ENCODE measurements at regions not wholly inside any gene's neighbourhood (a gene's known extent, or its start where the extent isn't known, plus 50 kb on each side); places are given as distances from the start of the nearest gene placed in this dataset.
"Not testable (repeated sequence)": the region's sequence is repeated elsewhere in the genome, so short reads cannot be mapped to it uniquely, and the experiment has no call there.

DNA sequence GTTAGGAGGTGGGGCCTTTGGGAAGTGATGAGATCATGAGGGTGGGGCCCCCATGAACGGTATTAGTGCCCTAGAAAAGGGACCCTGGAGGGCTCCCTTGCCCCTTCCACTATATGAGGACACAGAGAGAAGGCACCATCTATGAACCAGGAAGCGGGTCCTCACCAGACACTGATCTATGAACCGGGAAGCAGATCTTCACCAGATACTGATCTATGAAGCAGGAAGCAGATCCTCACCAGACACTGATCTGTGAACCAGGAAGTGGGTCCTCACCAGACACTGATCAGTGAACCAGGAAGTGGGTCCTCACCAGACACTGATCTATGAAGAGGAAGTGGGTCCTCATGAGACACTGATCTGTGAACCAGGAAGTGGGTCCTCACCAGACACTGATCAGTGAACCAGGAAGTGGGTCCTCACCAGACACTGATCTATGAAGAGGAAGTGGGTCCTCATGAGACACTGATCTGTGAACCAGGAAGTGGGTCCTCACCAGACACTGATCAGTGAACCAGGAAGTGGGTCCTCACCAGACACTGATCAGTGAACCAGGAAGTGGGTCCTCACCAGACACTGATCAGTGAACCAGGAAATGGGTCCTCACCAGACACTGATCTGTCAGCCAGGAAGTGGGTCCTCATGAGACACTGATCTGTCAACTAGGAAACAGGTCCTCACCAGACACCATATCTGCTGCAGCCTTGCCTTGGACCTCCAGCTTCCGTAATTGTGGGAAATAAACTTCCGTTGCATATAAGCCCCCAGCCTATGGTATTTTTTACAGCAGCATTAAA is 316.1 kb downstream of the BRD1 start:
- TF ChIP-seq, protein P1, sequence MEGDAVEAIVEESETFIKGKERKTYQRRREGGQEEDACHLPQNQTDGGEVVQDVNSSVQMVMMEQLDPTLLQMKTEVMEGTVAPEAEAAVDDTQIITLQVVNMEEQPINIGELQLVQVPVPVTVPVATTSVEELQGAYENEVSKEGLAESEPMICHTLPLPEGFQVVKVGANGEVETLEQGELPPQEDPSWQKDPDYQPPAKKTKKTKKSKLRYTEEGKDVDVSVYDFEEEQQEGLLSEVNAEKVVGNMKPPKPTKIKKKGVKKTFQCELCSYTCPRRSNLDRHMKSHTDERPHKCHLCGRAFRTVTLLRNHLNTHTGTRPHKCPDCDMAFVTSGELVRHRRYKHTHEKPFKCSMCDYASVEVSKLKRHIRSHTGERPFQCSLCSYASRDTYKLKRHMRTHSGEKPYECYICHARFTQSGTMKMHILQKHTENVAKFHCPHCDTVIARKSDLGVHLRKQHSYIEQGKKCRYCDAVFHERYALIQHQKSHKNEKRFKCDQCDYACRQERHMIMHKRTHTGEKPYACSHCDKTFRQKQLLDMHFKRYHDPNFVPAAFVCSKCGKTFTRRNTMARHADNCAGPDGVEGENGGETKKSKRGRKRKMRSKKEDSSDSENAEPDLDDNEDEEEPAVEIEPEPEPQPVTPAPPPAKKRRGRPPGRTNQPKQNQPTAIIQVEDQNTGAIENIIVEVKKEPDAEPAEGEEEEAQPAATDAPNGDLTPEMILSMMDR (CRISPR knock-in tag; IDR thresholded peaks at IDR 0.05), result not testable (repeated sequence)
- TF ChIP-seq PCBP1 (IDR thresholded peaks at IDR 0.05; ENCODE audit: borderline replicate concordance, low read depth, low read length); SMARCC2 (IDR thresholded peaks at IDR 0.05); POLR2AphosphoS5 (IDR thresholded peaks at IDR 0.05; ENCODE audit: low read depth, low read length); KLF16 (CRISPR knock-in tag; IDR thresholded peaks at IDR 0.05); THAP11 (CRISPR knock-in tag; IDR thresholded peaks at IDR 0.05); ZBTB3 (CRISPR knock-in tag; IDR thresholded peaks at IDR 0.05; ENCODE audit: borderline replicate concordance, low read depth); RAD21 (CRISPR knock-in tag; IDR thresholded peaks at IDR 0.05); TGIF2 (CRISPR knock-in tag; IDR thresholded peaks at IDR 0.05); RXRA (CRISPR knock-in tag; IDR thresholded peaks at IDR 0.05): not testable (repeated sequence)
- TF ChIP-seq, protein P2, sequence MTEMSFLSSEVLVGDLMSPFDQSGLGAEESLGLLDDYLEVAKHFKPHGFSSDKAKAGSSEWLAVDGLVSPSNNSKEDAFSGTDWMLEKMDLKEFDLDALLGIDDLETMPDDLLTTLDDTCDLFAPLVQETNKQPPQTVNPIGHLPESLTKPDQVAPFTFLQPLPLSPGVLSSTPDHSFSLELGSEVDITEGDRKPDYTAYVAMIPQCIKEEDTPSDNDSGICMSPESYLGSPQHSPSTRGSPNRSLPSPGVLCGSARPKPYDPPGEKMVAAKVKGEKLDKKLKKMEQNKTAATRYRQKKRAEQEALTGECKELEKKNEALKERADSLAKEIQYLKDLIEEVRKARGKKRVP (CRISPR knock-in tag; IDR thresholded peaks at IDR 0.05), result not testable (repeated sequence)
- TF ChIP-seq, protein P3, sequence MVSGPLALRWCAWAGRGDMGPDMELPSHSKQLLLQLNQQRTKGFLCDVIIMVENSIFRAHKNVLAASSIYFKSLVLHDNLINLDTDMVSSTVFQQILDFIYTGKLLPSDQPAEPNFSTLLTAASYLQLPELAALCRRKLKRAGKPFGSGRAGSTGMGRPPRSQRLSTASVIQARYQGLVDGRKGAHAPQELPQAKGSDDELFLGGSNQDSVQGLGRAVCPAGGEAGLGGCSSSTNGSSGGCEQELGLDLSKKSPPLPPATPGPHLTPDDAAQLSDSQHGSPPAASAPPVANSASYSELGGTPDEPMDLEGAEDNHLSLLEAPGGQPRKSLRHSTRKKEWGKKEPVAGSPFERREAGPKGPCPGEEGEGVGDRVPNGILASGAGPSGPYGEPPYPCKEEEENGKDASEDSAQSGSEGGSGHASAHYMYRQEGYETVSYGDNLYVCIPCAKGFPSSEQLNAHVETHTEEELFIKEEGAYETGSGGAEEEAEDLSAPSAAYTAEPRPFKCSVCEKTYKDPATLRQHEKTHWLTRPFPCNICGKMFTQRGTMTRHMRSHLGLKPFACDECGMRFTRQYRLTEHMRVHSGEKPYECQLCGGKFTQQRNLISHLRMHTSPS (CRISPR knock-in tag; IDR thresholded peaks at IDR 0.05; ENCODE audit: low read depth), result not testable (repeated sequence)
- TF ChIP-seq, protein P4, sequence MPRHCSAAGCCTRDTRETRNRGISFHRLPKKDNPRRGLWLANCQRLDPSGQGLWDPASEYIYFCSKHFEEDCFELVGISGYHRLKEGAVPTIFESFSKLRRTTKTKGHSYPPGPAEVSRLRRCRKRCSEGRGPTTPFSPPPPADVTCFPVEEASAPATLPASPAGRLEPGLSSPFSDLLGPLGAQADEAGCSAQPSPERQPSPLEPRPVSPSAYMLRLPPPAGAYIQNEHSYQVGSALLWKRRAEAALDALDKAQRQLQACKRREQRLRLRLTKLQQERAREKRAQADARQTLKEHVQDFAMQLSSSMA (CRISPR knock-in tag; IDR thresholded peaks at IDR 0.05), result not testable (repeated sequence)

All from HepG2 (cell line).